ENCODE measurements at regions not wholly inside any gene's neighbourhood (a gene's known extent, or its start where the extent isn't known, plus 50 kb on each side); places are given as distances from the start of the nearest gene placed in this dataset.
"Not testable (repeated sequence)": the region's sequence is repeated elsewhere in the genome, so short reads cannot be mapped to it uniquely, and the experiment has no call there.

- not testable (repeated sequence) for DNase-seq (ENCODE audit: low read depth); H3K4me3 ChIP-seq (ENCODE audit: low read length)
Observed at GRCh38 chr15:85196697-85197096, 183.7 kb upstream of the AKAP13 start.

- not testable (repeated sequence) for DNase-seq (ENCODE audit: low read depth); H3K4me3 ChIP-seq (ENCODE audit: low read length)
Observed at GRCh38 chr15:85197582-85197981, 182.8 kb upstream of the AKAP13 start.

GRCh38 chr15:85198432-85198831 is 182.0 kb upstream of the AKAP13 start:
- H3K4me3 ChIP-seq (ENCODE audit: low read length); DNase-seq (ENCODE audit: low read depth): not testable (repeated sequence)

GRCh38 chr15:85200215-85200614 is 180.2 kb upstream of the AKAP13 start:
- not testable (repeated sequence) for H3K4me3 ChIP-seq (ENCODE audit: low read length); DNase-seq (ENCODE audit: low read depth)

- not testable (repeated sequence) for DNase-seq (ENCODE audit: low read depth); H3K4me3 ChIP-seq (ENCODE audit: low read length)
Observed at GRCh38 chr15:85201118-85201793, 179.1 kb upstream of the AKAP13 start.

- H3K4me3 ChIP-seq (ENCODE audit: low read length); DNase-seq (ENCODE audit: low read depth): not testable (repeated sequence)
Observed at GRCh38 chr15:85204481-85204880, 175.9 kb upstream of the AKAP13 start.

- DNase-seq (ENCODE audit: low read depth); H3K4me3 ChIP-seq (ENCODE audit: low read length): not testable (repeated sequence)
Observed at GRCh38 chr15:85233791-85234325, 146.5 kb upstream of the AKAP13 start.

- DNase-seq (ENCODE audit: low read depth); H3K4me3 ChIP-seq (ENCODE audit: low read length): not testable (repeated sequence)
Observed at GRCh38 chr15:85234450-85235196, 145.8 kb upstream of the AKAP13 start.

- not testable (repeated sequence) for H3K4me3 ChIP-seq (ENCODE audit: low read length)
- peak; percentile 15 for DNase-seq (ENCODE audit: low read depth)
Observed at GRCh38 chr15:85244056-85244455, 136.3 kb upstream of the AKAP13 start.

GRCh38 chr15:85250938-85251542 is 129.4 kb upstream of the AKAP13 start:
- H3K4me3 ChIP-seq (ENCODE audit: low read length), result not testable (repeated sequence)
- peak; percentile 34 for TF ChIP-seq CTCF (IDR thresholded peaks at IDR 0.05; ENCODE audit: insufficient read depth, low read depth, low read length, missing control alignments)
- DNase-seq (ENCODE audit: low read depth), result peak; percentile 66

- not testable (repeated sequence) for H3K4me3 ChIP-seq (ENCODE audit: low read length)
- peak; percentile 69 for DNase-seq (ENCODE audit: low read depth)
Observed at GRCh38 chr15:85253196-85253915, 127.0 kb upstream of the AKAP13 start.

GRCh38 chr15:85254961-85255360 is 125.4 kb upstream of the AKAP13 start:
- H3K4me3 ChIP-seq (ENCODE audit: low read length); DNase-seq (ENCODE audit: low read depth): not testable (repeated sequence)

- not testable (repeated sequence) for H3K4me3 ChIP-seq (ENCODE audit: low read length); DNase-seq (ENCODE audit: low read depth)
Observed at GRCh38 chr15:85255502-85255901, 124.9 kb upstream of the AKAP13 start.

GRCh38 chr15:85256009-85256997 is 124.1 kb upstream of the AKAP13 start:
- not testable (repeated sequence) for DNase-seq (ENCODE audit: low read depth); H3K4me3 ChIP-seq (ENCODE audit: low read length)

- not testable (repeated sequence) for DNase-seq (ENCODE audit: low read depth); H3K4me3 ChIP-seq (ENCODE audit: low read length)
Observed at GRCh38 chr15:85258062-85258445, 122.3 kb upstream of the AKAP13 start.

GRCh38 chr15:85258559-85259209 is 121.7 kb upstream of the AKAP13 start:
- not testable (repeated sequence) for DNase-seq (ENCODE audit: low read depth); H3K4me3 ChIP-seq (ENCODE audit: low read length)
